H1 (cell line): ENCODE measurements at regions not wholly inside any gene's neighbourhood (a gene's known extent, or its start where the extent isn't known, plus 50 kb on each side); places are given as distances from the start of the nearest gene placed in this dataset.

Experiments
- CTCF ChIA-PET: fragments of 300-600 bp; sonication (Branson Sonifier 250); formaldehyde crosslinking; loops from one replicate; lab custom pipeline; 2021; ENCODE audit not compliant: partially characterized antibody; lab: Charles Lee
- POLR2A ChIA-PET: fragments of 300-600 bp; sonication (Branson Sonifier 250); formaldehyde crosslinking; loops from one replicate; lab custom pipeline; 2021; ENCODE audit warnings: inconsistent platforms; ENCODE audit not compliant: partially characterized antibody; lab: Charles Lee
- DNase-seq, 2 experiments: peaks; one replicate each; pipeline versions ENCODE4 v3.0.0 to v3.0.0-alpha.2; 2010 to 2022; ENCODE audit warnings: low spot score in 2 of 2, low read depth in 1 of 2, mixed read lengths in 1 of 2
- FAIRE-seq: peaks from 2 replicates; lab custom pipeline; 2011; peaks lifted over from hg19 to GRCh38; lab: Jason Lieb, UNC
- H2AFZ ChIP-seq: 2 replicates; pipeline ENCODE4 v1.8.1; 2012; ENCODE audit warnings: low read length, inconsistent platforms
- H2AK5ac ChIP-seq: 2 replicates; pipeline ENCODE4 v1.6.1; 2013; ENCODE audit warnings: low read depth, low read length
- H2BK120ac ChIP-seq: replicated peaks from 2 replicates; pipeline ENCODE3; 2013; ENCODE audit warnings: low read depth, low read length, inconsistent platforms
- H2BK12ac ChIP-seq: 2 replicates; pipeline ENCODE4 v1.6.1; 2013; ENCODE audit warnings: low read depth, low read length
- H2BK15ac ChIP-seq: 2 replicates; pipeline ENCODE4 v1.6.1; 2013; ENCODE audit warnings: low read length
- H2BK20ac ChIP-seq: 2 replicates; pipeline ENCODE4 v1.6.1; 2013; ENCODE audit warnings: low read length
- H2BK5ac ChIP-seq: 2 replicates; pipeline ENCODE4 v1.6.1; 2013; ENCODE audit warnings: low read depth, low read length
- H3K14ac ChIP-seq: 2 replicates; pipeline ENCODE4 v1.6.1; 2013; ENCODE audit warnings: inconsistent platforms; ENCODE audit not compliant: insufficient read length
- H3K18ac ChIP-seq: 2 replicates; pipeline ENCODE4 v1.6.1; 2013; ENCODE audit warnings: low read length; ENCODE audit errors: extremely low read depth
- H3K23ac ChIP-seq: 2 replicates; pipeline ENCODE4 v1.6.1; 2013; ENCODE audit warnings: inconsistent platforms; ENCODE audit not compliant: insufficient read length
- H3K23me2 ChIP-seq: 2 replicates; pipeline ENCODE4 v1.6.1; 2013; ENCODE audit warnings: low read depth, low read length
- H3K27ac ChIP-seq: 2 replicates; pipeline ENCODE4 v1.6.1; 2011; ENCODE audit warnings: low read depth, low read length, inconsistent platforms
- H3K27me3 ChIP-seq, 4 experiments: replicated peaks in 1 of 4; 1 replicate in 1 of 4; 2 replicates in 3 of 4; pipeline versions ENCODE4 v1.6.1 to v1.8.1; 2011 to 2013; ENCODE audit warnings: low read length in 3 of 4, mild to moderate bottlenecking in 3 of 4, inconsistent platforms in 2 of 4, mixed read lengths in 2 of 4, moderate library complexity in 1 of 4; ENCODE audit not compliant: control insufficient read depth in 3 of 4, insufficient read depth in 3 of 4; ENCODE audit errors: extremely low read depth in 1 of 4
- H3K36me3 ChIP-seq, 4 experiments: 2 replicates each; pipeline versions ENCODE4 v1.6.1 to v1.8.1; 2011 to 2013; ENCODE audit warnings: mild to moderate bottlenecking in 4 of 4, low read length in 3 of 4, moderate library complexity in 2 of 4, control low read depth in 1 of 4, inconsistent platforms in 1 of 4; ENCODE audit not compliant: insufficient read depth in 4 of 4, control insufficient read depth in 2 of 4
- H3K4ac ChIP-seq: replicated peaks from 2 replicates; pipeline ENCODE3; 2013; ENCODE audit warnings: low read length, low read depth, mixed read lengths, inconsistent platforms; ENCODE audit not compliant: insufficient read length
- H3K4me1 ChIP-seq, 4 experiments: replicated peaks in 1 of 4; 1 replicate in 1 of 4; 2 replicates in 3 of 4; pipeline versions ENCODE4 v1.6.1 to v1.8.1; 2011 to 2013; ENCODE audit warnings: low read length in 3 of 4, inconsistent platforms in 2 of 4, mixed read lengths in 1 of 4; ENCODE audit not compliant: insufficient read depth in 4 of 4, control insufficient read depth in 3 of 4
- H3K4me2 ChIP-seq, 2 experiments: 2 replicates each; pipeline versions ENCODE4 v1.6.1 to v1.8.1; 2011 to 2013; ENCODE audit warnings: low read depth in 2 of 2, low read length in 2 of 2, control low read depth in 1 of 2, inconsistent platforms in 1 of 2, mild to moderate bottlenecking in 1 of 2; ENCODE audit not compliant: insufficient read depth in 1 of 2
- H3K4me3 ChIP-seq, 4 experiments: fragments of 200-600, 300-600 bp in 1 of 4; sonication (generic), shearing (Covaris generic), sonication (Bioruptor Twin) in 1 of 4; 2 replicates each; pipeline versions ENCODE4 v1.5.1 to v1.8.1; 2011 to 2016; ENCODE audit warnings: low read length in 4 of 4, low read depth in 3 of 4, control low read depth in 2 of 4, inconsistent platforms in 2 of 4, mild to moderate bottlenecking in 2 of 4, mixed read lengths in 1 of 4, moderate library complexity in 1 of 4; ENCODE audit not compliant: insufficient read depth in 2 of 4; ENCODE audit errors: extremely low read depth in 1 of 4
- H3K56ac ChIP-seq: replicated peaks from 2 replicates; pipeline ENCODE3; 2013; ENCODE audit warnings: low read depth, mild to moderate bottlenecking, mixed read lengths, low read length, inconsistent platforms; ENCODE audit not compliant: insufficient read length
- H3K79me1 ChIP-seq: 2 replicates; pipeline ENCODE4 v1.6.1; 2013; ENCODE audit warnings: low read depth, low read length, control low read depth
- H3K79me2 ChIP-seq, 2 experiments: 2 replicates each; pipeline versions ENCODE4 v1.6.1 to v1.8.1; 2012 to 2013; ENCODE audit warnings: low read length in 2 of 2, mild to moderate bottlenecking in 2 of 2, inconsistent platforms in 1 of 2; ENCODE audit not compliant: insufficient read depth in 2 of 2, control insufficient read depth in 1 of 2
- H3K9ac ChIP-seq, 4 experiments: replicated peaks in 1 of 4; 1 replicate in 1 of 4; 2 replicates in 3 of 4; pipeline versions ENCODE4 v1.6.1 to v1.8.1; 2011 to 2013; ENCODE audit warnings: low read depth in 3 of 4, low read length in 3 of 4, control low read depth in 2 of 4, mild to moderate bottlenecking in 2 of 4, moderate library complexity in 2 of 4, inconsistent platforms in 1 of 4; ENCODE audit errors: extremely low read depth in 1 of 4
- H3K9me3 ChIP-seq, 2 experiments: 2 replicates each; pipeline versions ENCODE4 v1.6.1 to v1.8.1; 2012 to 2013; ENCODE audit warnings: mild to moderate bottlenecking in 2 of 2, moderate library complexity in 2 of 2, control low read depth in 1 of 2, inconsistent platforms in 1 of 2, low read depth in 1 of 2, low read length in 1 of 2, mixed read lengths in 1 of 2; ENCODE audit not compliant: insufficient read depth in 2 of 2
- H4K20me1 ChIP-seq, 2 experiments: replicated peaks in 1 of 2; 2 replicates each; pipeline versions ENCODE3 to v1.8.1; 2011 to 2013; ENCODE audit warnings: inconsistent platforms in 2 of 2, low read length in 2 of 2, mild to moderate bottlenecking in 1 of 2; ENCODE audit not compliant: insufficient read depth in 2 of 2, control insufficient read depth in 1 of 2
- H4K5ac ChIP-seq: 2 replicates; pipeline ENCODE4 v1.6.1; 2013; ENCODE audit warnings: low read length, low read depth, mixed read lengths, inconsistent platforms; ENCODE audit not compliant: insufficient read length
- H4K8ac ChIP-seq: 2 replicates; pipeline ENCODE4 v1.8.0; 2013; ENCODE audit warnings: mild to moderate bottlenecking, moderate library complexity, low read length, inconsistent platforms; ENCODE audit not compliant: insufficient read depth; ENCODE audit errors: extremely low read depth
- H4K91ac ChIP-seq: replicated peaks from 2 replicates; pipeline ENCODE3; 2013; ENCODE audit warnings: low read length, mixed read lengths, inconsistent platforms; ENCODE audit not compliant: insufficient read length
- BACH1 ChIP-seq: IDR thresholded peaks from 2 replicates; pipeline ENCODE4 v1.6.1; 2012; ENCODE audit warnings: low read length, improper control_type of control experiment
- CBX8 ChIP-seq: fragments of 300-800, 300-1000 bp; sonication (generic); IDR thresholded peaks from 2 replicates; pipeline ENCODE4 v1.7.1; 2016; ENCODE audit warnings: low read depth, low read length, borderline replicate concordance
- CHD1 ChIP-seq: IDR thresholded peaks from 2 replicates; pipeline ENCODE4 v1.6.1; 2012; ENCODE audit warnings: low read depth, low read length, improper control_type of control experiment
- JUN ChIP-seq: IDR thresholded peaks from 2 replicates; pipeline ENCODE4 v1.6.1; 2011; ENCODE audit warnings: low read depth, mild to moderate bottlenecking, improper control_type of control experiment, low read length
- POU5F1 ChIP-seq: IDR thresholded peaks from 2 replicates; pipeline ENCODE4 v1.6.1; 2011; ENCODE audit warnings: low read depth, mild to moderate bottlenecking, low read length, moderate library complexity
- RBBP5 ChIP-seq: IDR thresholded peaks from 2 replicates; pipeline ENCODE4 v1.7.1; 2012; ENCODE audit warnings: low read depth, mild to moderate bottlenecking, inconsistent platforms, low read length, moderate library complexity, borderline replicate concordance
- RNF2 ChIP-seq: fragments of 200-900, 300-1000 bp; sonication (generic); IDR thresholded peaks from 2 replicates; pipeline ENCODE4 v1.7.1; 2016; ENCODE audit warnings: borderline replicate concordance, low read depth, mild to moderate bottlenecking, antibody characterized with exemption, low read length; ENCODE audit not compliant: poor library complexity, severe bottlenecking; ENCODE audit errors: missing control alignments
- SAP30 ChIP-seq: fragments of 300-600 bp; sonication (generic); IDR thresholded peaks from 2 replicates; pipeline ENCODE4 v1.7.1; 2012; ENCODE audit warnings: low read length, moderate library complexity, mild to moderate bottlenecking, inconsistent platforms; ENCODE audit not compliant: insufficient read depth, insufficient replicate concordance
- SIRT6 ChIP-seq: IDR thresholded peaks from one replicate; pipeline ENCODE4 v1.7.1; 2012; ENCODE audit warnings: low read length, inconsistent platforms
- TAF1 ChIP-seq: IDR thresholded peaks from 2 replicates; pipeline ENCODE4 v1.6.1; 2011; ENCODE audit warnings: mild to moderate bottlenecking, low read depth, low read length
- YY1 ChIP-seq: IDR thresholded peaks from 2 replicates; pipeline ENCODE4 v1.6.1; 2011; ENCODE audit warnings: low read depth, mild to moderate bottlenecking, low read length
- WGBS, 2 experiments: shearing (Covaris generic) in 1 of 2; methylation state at CpG; one replicate each; pipeline versions ENCODE4 v1.1.6 to v1.1.7; 2013 to 2015; ENCODE audit warnings: low lambda C conversion rate in 2 of 2, mixed read lengths in 2 of 2, inconsistent platforms in 1 of 2, low coverage in 1 of 2, missing lambda C conversion rate in 1 of 2; ENCODE audit not compliant: insufficient replicate concordance in 2 of 2, insufficient coverage in 1 of 2, insufficient read length in 1 of 2; ENCODE audit errors: extremely low coverage in 1 of 2, missing lambda C conversion rate in 1 of 2; 5-methylcytosine and 5-hydroxymethylcytosine counted together
- TF ChIP-seq, protein P1 (sequence below): IDR thresholded peaks from 2 replicates; pipeline ENCODE4 v1.6.1; 2012; ENCODE audit warnings: inconsistent platforms

DNA sequence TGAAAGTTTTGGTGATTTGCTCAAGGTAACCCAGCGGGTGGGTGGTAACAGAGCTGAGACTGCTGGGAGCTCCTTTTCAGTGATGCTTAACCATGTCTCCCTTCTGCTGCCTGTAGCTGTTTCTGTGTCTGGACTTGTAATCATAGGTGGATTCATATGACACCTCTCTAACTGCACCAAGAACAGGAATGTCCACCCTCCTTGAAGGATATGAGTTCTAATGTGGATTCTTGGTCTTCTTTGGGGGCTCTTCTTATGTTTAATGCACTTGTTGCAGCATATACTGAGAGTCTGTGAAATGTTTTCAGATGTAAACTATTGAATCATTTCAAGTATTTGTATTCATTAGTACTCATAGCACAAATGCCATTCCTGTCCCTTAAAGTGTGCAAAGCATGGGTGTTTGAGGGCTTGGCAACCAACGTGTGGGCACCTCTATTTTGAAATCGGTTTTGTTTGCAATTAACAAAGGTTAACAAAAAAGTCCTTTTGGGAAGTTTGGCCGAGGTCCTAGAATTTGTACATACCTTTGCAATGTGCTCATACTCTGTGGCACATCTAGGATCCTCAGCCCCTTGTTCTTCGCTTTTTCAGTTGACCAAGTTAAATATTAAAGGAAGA is 138.0 kb downstream of the SOX4 start:
- Histone ChIP-seq H3K79me2 (peaks cover 22 to 96% of the 10 kb centered on the region in 2 experiments), H3K4ac (no peak overlapping the region), H3K9ac (no peak overlapping the region), H3K9me3 (no peaks in the 10 kb centered on the region), H2BK12ac (no peak overlapping the region), H3K79me1 (peaks cover 2% of the 10 kb centered on the region), H4K20me1 (peaks cover 6 to 13% of the 10 kb centered on the region in 2 experiments), H4K5ac (no peak overlapping the region), H4K91ac (no peak overlapping the region), H3K4me3 (no peak overlapping the region), H3K4me1 (peaks cover 0 to 15% (median 6%) of the 10 kb centered on the region in 4 experiments; a peak in 6 of 7 replicates), H2BK120ac (no peak overlapping the region), H3K27me3 (no peaks in the 10 kb centered on the region), H3K23me2 (no peaks in the 10 kb centered on the region), H3K23ac (no peak overlapping the region), H2BK15ac (no peak overlapping the region), H3K14ac (no peak overlapping the region), H2BK5ac (peak overlapping the region; percentile 77; the same call in 1 of the 2 replicates), H2BK20ac (no peak overlapping the region), H3K27ac (no peak overlapping the region), H3K36me3 (no peaks in the 10 kb centered on the region)
- FAIRE-seq = peak; percentile 28
- CTCF ChIA-PET = interaction anchor here (1.1 kb wide), 1 partner anchor 52 kb away, joined by 3 read pairs; no protein-coding TSS in a partner anchor
- DNase-seq = peak in 1 of 2 experiments; percentile 37
- WGBS, 2 experiments = 75% methylated on average over 5 of the region's 5 CpGs; no CpG with 5 or more reads in 1 of the 2 experiments
- TF ChIP-seq TAF1 = no peak
- TF ChIP-seq YY1 = no peak
- no peak for TF ChIP-seq CHD1
- TF ChIP-seq POU5F1 = no peak
- TF ChIP-seq, protein P1, sequence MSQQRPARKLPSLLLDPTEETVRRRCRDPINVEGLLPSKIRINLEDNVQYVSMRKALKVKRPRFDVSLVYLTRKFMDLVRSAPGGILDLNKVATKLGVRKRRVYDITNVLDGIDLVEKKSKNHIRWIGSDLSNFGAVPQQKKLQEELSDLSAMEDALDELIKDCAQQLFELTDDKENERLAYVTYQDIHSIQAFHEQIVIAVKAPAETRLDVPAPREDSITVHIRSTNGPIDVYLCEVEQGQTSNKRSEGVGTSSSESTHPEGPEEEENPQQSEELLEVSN = no peak
- TF ChIP-seq SAP30 = no peak
- TF ChIP-seq BACH1 = no peak
- no peak for TF ChIP-seq RNF2
- no peak for TF ChIP-seq JUN
- TF ChIP-seq SIRT6 = no peak
- TF ChIP-seq CBX8 = no peak
- no peak for TF ChIP-seq RBBP5
- TF ChIP-seq, all 59 proteins: peak for 0
- Histone ChIP-seq H3K18ac (no peak overlapping the region), H3K4me2 (no peak overlapping the region), H2AK5ac (no peak overlapping the region), H3K56ac (no peak overlapping the region), H4K8ac (no peak overlapping the region), H2AFZ (no peak overlapping the region)
- POLR2A ChIA-PET = interaction anchor here (1.4 to 1.7 kb wide), 2 partner anchors 9 to 11 kb away, joined by 3 to 8 read pairs; no protein-coding TSS in a partner anchor
